Medulla oblongata (tissue), 1 donor: ENCODE measurements at regions not wholly inside any gene's neighbourhood (a gene's known extent, or its start where the extent isn't known, plus 50 kb on each side); places are given as distances from the start of the nearest gene placed in this dataset.

Source experiments
- DNase-seq: peaks from one replicate; pipeline ENCODE4 v3.0.0-alpha.2; 2015; ENCODE audit errors: extremely low spot score

DNA sequence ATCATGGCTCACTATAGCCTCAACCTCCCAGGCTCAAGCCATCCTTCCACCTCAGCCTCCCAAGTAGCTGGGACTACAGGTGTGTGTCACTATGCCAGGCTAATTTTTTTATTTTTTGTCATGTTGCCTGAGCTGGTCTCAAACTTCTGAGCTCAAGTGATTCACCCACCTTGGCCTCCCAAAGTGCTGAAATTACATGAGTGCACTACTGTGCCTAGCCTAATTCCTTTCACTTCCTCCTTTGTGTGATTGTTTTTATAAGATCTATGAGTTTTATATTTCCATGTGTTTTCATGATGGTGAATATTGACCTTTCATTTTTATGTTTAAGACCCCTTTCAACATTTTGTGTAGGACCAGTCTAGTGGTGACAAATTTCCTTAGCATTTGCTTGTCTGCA, 55.2 kb upstream of the IL12B start:
- DNase-seq = no peak

DNA sequence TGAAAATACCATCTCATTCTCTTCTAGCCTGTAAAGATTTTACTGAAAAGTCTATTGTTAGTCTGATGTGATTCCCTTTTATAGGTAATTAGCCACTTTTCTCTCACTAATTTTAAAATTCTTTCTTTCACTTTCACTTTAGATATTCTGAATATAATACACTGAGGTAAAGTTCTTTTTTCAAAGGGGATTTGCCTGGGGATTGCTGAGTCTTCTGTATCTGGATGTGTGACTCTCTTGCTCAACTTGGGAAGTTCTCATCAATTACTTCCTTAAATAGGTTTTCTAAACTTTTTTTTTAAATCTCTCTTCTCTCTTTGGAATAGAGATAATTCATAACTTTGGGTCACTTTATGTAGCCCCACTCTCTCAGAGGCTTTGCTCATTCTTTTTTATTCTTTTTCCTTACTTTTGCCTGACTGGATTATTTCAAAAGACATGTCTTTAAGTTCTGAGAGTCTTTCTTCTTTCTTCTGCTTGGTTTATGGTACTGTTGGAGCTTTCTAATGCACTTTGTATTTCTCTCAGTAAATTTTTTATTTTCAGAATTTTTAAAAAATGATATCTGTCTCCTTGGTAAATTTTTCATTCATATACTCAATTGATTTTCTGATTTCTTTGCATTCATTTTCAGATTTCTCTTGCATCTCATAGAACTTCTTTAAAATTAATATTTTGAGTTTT, 55.9 kb upstream of the IL12B start:
- DNase-seq = no peak

DNA sequence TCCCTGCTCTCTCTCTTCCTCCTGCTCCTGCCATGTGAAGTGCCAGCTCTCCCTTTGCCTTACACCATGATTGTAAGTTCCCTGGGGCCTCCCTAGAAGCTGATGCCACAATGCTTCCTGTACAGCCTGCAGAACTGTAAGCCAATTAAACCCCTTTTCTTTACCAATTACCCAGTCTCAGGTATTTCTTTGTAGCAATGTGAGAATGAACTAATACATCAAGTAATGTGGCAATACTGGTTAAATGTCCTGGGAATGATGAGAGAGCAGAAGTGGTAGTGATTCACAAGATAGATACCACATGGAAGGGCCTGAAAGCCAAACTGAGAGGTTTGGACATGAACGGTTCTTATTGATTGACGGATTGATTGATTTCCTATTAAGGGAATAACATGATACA, 62.6 kb upstream of the IL12B start:
- no peak for DNase-seq

DNA sequence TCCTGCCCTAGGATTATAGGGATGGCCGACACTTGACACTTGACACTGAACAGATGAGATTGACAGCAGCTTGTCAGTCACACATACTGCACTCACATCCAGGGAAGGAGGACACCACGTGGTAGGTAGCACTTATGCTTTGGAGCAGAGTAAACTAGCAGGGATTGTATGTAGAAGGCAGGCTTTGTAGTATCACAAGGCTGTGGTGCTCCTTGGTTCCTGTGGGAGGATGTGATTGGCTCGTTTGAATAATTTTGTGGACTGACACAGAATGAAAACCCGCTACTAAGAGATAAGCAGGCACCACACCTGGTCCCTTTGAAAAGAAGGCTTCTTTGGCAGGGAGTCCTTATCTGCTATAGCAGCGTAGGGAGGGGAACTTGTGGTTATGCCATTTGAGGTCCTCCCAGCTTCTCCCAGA, 63.6 kb upstream of the IL12B start:
- DNase-seq = no peak

DNA sequence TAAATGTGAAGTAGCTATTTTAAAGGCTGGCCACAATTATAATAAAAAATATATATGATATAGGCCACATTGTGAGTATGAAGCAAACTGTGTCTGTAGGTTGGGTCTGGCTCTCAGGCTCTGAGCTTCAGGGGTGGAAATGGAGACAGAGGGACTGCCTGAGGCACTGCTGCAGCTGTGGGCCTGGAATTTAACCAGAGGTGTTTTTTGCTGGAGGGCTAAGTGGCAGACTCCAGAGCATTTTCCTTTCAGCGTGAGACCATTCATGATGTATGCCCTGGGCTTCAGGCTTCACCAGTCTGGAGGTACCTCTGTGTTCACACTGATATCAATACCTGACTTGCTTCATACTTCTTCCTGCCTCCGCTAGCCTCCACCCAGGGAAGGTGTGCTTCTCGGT, 64.9 kb upstream of the IL12B start:
- no peak for DNase-seq

DNA sequence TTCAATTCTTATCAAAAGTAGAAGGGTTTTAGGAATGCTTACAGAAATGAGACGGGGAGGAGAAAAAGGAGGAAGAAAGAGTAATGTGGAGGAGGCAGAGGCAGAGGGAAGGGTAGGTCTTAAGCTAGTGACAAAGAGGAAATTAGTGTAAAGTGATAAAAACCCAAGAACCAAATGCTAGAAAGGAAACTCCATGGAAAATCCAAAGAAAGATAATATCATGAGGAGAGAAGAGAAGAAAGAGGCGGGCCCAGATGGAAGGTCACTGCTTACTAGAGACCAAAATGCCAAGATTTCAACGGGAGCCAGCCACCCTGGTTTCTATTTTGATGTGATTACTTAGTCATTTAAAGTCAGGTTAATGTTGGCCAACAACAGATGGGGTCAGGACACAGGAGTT, 68.6 kb upstream of the IL12B start:
- no peak for DNase-seq

DNA sequence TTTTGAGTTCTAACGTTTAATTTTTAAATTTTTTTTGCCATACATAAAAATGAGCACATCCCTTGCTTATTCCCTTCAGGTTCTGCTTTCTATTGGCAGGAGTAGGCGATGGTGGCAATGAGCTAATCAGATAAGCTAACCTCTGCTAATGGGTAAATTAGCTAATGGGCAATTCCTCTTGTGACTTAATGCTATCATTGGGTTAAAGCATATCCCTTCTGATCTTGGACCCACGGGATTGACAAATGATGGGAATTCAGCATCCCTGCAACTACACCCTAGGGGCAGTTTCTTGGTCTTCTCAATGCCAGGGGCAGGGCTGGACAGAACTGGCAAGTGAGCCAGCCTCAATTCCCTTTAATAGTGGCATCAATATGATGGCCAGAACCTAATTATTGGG, 70.2 kb upstream of the IL12B start:
- no peak for DNase-seq

DNA sequence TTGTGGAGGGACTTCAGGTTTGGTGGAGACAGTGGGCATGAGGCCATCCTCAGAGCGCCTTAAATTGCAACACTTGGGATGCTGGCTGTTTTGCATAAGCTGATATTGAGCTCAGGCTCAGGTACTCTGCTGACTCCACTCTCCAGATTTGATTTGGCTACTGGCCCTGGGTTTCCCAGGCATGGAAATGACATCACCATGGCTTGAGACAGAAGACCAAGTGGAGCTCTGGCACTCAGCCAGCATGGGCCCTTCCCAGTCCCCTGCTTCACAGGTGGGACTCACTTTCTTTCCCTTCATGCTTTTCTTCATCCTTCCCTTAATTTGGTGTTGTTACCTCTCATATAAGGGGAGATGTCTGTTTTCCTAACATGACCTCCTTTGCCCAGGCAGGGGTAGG, 72.0 kb upstream of the IL12B start:
- DNase-seq = no peak

DNA sequence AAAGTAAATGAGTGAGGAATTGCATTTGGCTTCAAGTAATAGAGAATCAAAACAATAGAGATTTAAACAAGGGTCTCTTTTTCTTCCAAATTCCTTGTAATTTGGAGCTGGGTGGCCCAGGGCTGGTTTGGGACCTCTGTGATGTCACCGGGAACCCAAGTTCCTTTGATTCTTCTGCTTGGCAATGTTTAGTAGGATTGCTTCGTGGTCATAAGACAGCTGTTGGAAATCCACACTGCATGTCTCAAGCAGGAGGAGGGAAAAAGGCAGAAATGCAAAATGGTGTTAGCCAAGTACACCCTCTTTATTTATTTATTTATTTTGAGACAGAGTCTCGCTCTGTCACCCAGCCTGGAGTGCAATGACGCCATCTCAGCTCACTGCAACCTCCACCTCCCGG, 72.6 kb upstream of the IL12B start:
- no peak for DNase-seq

DNA sequence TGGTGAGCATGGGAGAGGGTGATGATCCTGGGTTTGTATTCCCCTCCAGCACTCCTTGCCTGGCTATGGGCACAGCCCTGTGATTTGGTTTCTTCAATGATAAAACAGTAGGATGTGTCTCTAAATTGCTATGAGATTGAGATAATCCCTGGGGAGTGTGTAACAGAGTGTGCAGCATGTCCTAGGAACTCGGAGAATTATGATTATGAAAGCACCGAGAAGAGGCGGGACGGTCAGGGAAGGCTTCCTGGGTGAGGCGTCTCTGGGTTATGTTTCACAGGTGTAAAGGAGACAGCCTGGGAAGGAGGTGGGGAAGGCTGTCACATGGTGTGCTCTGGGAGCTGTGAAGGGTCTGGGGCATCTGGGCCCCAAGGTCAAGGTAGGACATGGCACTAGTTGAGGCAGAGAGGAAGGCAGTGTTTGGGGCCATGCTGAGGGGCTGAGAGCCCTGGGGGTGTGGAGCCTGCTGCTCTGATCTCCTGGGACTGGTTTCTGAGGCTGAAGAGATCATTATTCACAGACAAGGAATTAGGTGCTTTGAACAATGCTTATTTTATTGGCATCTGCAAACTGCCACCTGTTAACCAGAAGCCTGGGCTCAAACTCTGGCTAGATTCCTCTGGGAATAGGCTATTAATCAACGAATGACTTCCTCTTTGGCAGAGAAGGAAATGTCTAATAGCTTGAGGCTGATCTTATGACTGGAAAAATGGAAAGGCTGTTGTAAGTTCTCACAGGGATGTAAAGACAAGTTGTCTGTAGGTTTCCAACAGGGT, 73.8 kb upstream of the IL12B start:
- no peak for DNase-seq

DNA sequence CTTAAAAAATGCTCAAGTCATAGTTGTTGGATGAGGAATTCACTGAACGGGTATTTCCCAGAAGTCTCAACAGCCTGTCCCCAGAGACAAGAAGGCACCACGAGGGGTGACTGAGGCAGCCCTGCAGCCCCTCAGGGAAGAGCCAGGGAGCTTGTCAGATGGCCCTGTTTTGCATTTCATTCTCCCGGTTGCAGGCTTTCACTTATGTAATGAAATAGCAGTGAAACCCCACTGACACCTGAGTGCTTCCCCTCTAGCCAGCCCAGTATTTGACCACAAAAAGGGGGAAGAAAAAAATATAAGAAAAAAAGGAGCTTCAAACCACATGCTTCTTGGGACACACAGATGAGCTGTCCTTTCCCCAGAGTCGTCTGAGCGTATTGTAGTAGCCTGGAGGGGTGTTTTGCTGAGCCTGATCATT, 75.3 kb upstream of the IL12B start:
- DNase-seq = no peak

DNA sequence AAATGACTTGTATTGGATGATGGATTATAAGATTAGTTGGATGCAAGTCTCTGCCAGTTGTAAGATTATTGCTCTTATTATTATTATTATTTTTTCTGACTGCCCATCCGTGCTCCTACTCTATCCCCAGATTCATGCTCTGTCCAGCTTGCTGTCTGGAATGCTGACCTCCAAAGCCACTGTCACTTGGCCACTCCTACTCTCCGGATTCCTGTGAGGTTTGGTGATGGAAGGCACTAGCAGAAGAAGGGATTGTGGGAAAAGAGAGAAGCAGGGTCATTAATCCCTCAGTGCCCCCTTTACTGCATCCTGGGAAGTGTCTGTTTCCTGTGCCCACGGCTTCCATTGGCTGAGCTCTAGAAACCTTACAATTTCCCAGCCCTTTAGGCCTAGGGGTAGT, 76.3 kb upstream of the IL12B start:
- no peak for DNase-seq

DNA sequence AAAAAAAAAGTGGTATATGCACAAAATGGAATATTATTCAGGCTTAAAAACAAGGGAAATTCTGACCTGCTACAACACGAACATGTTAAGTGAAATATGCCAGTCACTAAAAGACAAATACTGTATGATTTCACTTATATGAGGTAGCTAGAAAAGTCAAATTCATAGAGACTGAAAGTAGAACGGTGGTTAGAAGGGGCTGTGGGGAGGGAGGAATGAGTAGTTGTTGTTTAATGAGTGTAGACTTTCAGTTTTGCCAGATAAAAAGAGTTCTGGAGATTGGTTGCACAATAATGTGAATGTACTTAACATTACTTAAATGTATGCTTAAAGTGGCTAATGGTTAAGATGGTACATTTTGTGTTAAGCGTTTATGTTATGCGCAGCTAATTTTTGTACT, 79.5 kb upstream of the IL12B start:
- DNase-seq = no peak

DNA sequence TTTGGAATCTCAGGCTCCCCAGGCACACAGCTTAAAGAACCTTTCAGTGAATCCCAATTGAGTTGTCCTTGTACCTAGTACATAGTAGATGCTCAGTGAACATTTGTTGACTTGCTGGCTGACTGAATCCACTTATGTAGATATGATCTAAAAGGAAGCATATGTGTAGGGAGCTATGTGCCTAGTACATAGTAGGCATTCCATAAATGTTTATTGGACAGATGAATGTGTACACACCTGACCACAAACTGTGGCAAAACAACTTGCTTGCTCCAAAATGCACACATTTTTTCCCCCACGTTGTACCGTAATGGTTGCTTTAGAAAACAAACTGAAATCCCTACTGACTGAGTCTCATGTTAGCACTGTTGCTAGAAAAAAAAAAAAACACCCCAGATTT, 80.2 kb upstream of the IL12B start:
- no peak for DNase-seq

DNA sequence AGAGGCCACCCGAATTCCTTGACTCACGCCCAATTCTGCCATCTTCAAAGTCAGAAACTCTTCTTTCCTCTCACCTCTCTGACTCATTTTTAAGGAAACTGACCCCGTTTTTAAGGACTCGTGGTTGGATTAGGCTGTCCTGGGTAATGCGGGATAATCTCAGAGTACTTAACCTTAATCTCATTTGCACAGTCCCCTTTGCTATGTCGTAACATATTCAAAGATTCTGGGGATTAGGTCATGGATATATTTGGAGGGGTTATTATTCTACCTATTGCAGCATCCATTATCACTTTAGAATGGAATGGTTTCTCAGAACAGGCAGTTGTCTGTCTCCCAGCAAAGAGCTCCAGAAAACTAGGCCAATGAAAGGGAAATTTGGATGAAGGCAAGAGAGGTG, 80.8 kb upstream of the IL12B start:
- no peak for DNase-seq

DNA sequence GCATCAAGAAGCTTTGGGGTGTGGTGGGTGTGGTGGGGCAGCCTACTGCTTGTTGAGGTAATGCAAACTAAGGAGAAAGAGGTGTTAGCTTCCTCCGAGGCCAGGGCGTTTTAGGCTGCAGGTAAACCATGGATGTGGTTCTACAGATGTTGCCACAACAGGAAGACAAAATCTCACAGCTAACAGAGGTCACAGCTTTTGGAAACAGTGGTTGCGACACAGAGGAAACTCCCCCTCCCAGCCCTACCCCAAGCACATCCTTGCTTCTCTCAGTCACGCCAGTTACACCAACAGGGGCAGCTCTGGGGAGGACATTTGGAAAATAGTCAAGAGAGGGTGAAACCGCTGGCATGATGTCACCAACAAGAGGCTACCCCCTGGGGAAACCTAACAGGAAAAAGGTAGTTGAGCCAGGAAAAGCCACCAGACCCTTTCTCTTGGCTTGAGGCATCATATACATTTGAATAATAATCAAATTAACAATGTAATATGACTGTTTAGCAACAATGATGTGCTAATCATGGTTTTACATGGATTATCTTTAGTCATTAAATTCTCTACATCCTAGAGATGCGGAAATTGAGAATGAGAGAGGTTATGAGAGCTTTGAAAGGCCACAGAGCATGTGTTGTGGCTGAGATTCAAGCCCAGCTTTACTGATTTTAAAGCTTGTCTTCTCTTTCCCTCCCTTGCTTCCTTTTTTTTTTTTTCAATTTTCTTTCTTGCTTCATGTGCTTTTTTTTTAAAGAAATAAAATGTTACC, 82.2 kb upstream of the IL12B start:
- DNase-seq = peak; percentile 4

DNA sequence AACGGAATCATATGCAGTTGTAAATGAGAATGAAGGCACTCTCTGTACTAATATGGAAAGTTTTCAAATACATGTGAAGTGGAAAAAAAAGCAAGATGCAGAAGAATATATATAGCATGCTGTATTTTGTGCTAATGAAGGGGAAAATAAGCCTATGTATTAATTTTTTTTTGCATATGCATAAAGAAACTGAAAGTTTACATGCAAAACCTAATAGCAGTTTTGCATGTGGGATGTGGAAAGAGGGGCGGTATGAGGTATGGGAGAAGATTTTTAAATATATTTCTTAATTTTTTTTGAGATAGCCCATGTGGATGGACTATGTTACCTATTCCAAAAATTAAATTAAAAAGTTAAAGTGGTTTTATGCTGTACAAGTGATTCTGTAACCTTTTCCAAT, 83.7 kb upstream of the IL12B start:
- DNase-seq = no peak

DNA sequence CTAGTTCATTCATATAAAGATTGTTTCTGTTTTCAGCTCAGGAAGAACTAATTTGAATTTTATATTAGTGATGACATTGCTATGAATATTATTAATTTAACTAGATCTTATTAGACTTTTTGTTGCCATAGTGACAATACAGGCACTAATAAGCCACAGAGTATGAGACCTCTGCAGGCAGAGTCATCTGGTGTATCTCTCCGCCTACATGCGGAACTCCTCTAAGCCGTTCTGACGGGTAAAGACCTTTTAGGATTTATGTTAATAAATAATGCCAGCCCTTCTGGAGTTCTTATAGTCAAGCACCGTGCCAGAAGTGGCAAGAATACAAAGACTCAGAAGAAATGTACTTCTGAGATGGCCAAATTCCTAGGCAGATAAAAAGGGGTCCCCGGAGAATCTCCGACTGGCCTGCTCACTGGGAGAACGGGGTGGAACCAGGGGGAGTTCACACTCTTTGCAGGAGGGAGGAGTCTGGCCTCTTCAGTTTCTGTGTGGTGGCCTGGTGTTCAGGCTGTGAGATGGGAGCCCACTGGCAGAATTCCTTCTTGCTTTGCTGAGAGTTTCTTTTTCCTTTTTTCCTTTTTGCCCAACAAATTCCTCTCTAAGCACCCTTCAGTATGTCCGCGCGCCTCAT, 85.1 kb upstream of the IL12B start:
- no peak for DNase-seq

DNA sequence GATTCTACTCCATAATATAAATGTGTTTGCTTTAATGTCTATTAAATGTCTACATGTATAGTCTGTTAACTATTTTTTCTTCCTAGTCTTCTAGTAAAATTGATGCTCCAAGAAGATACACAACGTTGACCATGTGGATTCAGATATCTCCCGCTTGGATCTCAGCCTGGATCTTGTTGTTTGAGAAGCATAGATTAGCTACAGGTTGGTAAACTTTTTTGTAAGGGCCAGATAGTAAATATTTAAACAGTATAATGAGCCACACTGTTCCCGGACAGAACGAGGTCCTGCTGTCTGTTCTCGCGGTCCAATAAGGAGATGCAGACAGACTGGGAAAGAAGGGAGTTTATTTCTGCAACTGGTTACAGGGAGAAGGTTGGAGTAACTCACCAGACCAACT, 86.2 kb upstream of the IL12B start:
- DNase-seq = no peak

DNA sequence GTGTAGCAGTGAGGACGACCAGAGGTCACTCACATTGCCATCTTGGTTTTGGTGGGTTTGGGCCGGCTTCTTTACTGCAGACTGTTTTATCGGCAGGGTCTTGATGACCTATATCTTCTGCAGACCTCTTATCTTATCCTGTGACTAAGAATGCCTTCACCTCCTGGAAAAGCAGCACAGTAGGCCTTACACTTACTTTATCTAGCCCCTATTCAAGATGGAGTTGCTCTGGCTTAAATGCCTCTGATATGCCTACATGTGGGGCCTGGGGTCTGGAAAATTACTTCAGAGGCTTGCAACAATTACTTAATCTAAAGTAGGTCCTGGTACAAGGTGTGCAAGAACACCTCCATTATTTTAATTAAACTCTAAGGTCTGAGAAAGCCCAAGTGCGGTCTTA, 86.9 kb upstream of the IL12B start:
- DNase-seq = no peak

DNA sequence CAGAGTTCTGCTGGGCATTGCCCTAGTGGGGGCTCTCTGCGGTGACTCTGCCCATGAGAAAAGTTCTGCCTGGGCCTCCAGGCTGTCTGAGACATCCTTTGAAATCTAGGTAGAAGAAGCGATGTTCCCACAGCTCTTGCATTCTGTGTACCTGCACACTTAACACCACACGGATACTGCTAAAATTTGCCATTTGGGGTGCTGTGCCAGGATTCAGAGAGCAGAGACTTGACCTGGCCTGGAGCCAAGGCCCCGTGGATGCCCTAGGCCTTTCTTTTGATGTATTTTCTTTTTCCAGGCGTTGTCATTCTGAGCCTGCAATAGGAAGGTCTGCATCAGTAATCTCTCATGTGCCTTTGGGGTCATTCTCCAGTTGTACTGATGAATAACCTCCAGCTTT, 89.3 kb upstream of the IL12B start:
- no peak for DNase-seq

DNA sequence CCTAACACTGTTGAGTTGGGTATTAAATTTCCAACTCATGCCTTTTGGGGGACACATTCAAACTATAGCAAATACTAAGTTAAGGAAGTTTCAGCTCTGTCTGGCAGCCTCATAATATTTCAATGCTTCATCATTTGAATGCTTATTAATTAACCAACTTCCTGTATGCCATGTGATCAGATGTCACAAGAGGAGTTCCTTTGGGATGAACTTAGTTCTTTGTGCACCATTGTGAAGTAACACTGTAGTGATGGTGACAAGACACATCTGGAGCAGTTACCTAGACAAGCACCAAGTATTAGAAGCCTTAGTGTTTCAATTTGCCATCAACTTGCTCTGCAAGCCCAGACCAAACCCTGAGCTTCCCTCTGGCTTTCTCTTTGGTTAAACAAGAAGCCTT, 90.7 kb upstream of the IL12B start:
- no peak for DNase-seq
